ENCODE measurements at regions not wholly inside any gene's neighbourhood (a gene's known extent, or its start where the extent isn't known, plus 50 kb on each side); places are given as distances from the start of the nearest gene placed in this dataset.

- TF ChIP-seq CTCF (IDR thresholded peaks at IDR 0.05) (no peak), TEAD4 (CRISPR knock-in tag; IDR thresholded peaks at IDR 0.05) (no peak)
Measured at GRCh38 chr21:22582026-22582425, 1583.8 kb downstream of the NCAM2 start.

All from WTC11 (cell line).